ENCODE measurements at regions not wholly inside any gene's neighbourhood (a gene's known extent, or its start where the extent isn't known, plus 50 kb on each side); places are given as distances from the start of the nearest gene placed in this dataset.

GRCh38 chr9:89789922-89790510 lies 185.2 kb downstream of the GADD45G start:
- no peak for DNase-seq
- Histone ChIP-seq H3K36me3 (ENCODE audit: insufficient read depth, low read length) (no peaks in the 10 kb centered on the region), H3K27ac (ENCODE audit: low read length) (no peak overlapping the region), H4K20me1 (ENCODE audit: insufficient read depth, low read depth, low read length) (no peaks in the 10 kb centered on the region), H3K9me2 (replicated peaks; ENCODE audit: insufficient read depth, low read length) (no peaks in the 10 kb centered on the region), H2AFZ (ENCODE audit: low read length) (no peak overlapping the region), H3K4me3 (ENCODE audit: low read length) (no peak overlapping the region), H3K4me1 (ENCODE audit: low read length) (no peaks in the 10 kb centered on the region), H3K9ac (ENCODE audit: low read length) (no peak overlapping the region), H3K79me2 (ENCODE audit: low read length) (no peaks in the 10 kb centered on the region), H3K9me3 (ENCODE audit: low read length) (no peaks in the 10 kb centered on the region), H3K27me3 (ENCODE audit: low read length) (no peaks in the 10 kb centered on the region), H3K4me2 (ENCODE audit: low read depth, low read length, poor library complexity, severe bottlenecking) (no peak overlapping the region)

- H3K27ac ChIP-seq (ENCODE audit: low read length): no peak overlapping the region
- H3K4me3 ChIP-seq (ENCODE audit: low read length): no peak overlapping the region
- no peaks in the 10 kb centered on the region for H3K4me1 ChIP-seq (ENCODE audit: low read length)
- no peak overlapping the region for H3K4me2 ChIP-seq (ENCODE audit: low read depth, low read length, poor library complexity, severe bottlenecking)
- H3K36me3 ChIP-seq (ENCODE audit: insufficient read depth, low read length): no peaks in the 10 kb centered on the region
- H4K20me1 ChIP-seq (ENCODE audit: insufficient read depth, low read depth, low read length): no peaks in the 10 kb centered on the region
- H2AFZ ChIP-seq (ENCODE audit: low read length): no peak overlapping the region
- H3K9me3 ChIP-seq (ENCODE audit: low read length): no peaks in the 10 kb centered on the region
- no peaks in the 10 kb centered on the region for H3K27me3 ChIP-seq (ENCODE audit: low read length)
- no peaks in the 10 kb centered on the region for H3K79me2 ChIP-seq (ENCODE audit: low read length)
- no peak overlapping the region for H3K9ac ChIP-seq (ENCODE audit: low read length)
- no peaks in the 10 kb centered on the region for H3K9me2 ChIP-seq (replicated peaks; ENCODE audit: insufficient read depth, low read length)
- no peak for DNase-seq
Observed at GRCh38 chr9:89790542-89791109, 185.8 kb downstream of the GADD45G start.

- no peak overlapping the region for H3K27ac ChIP-seq (ENCODE audit: low read length)
- H3K4me1 ChIP-seq (ENCODE audit: low read length): no peaks in the 10 kb centered on the region
- no peaks in the 10 kb centered on the region for H3K79me2 ChIP-seq (ENCODE audit: low read length)
- no peaks in the 10 kb centered on the region for H3K27me3 ChIP-seq (ENCODE audit: low read length)
- H3K9me3 ChIP-seq (ENCODE audit: low read length): no peaks in the 10 kb centered on the region
- no peaks in the 10 kb centered on the region for H4K20me1 ChIP-seq (ENCODE audit: insufficient read depth, low read depth, low read length)
- no peak overlapping the region for H3K4me2 ChIP-seq (ENCODE audit: low read depth, low read length, poor library complexity, severe bottlenecking)
- no peak overlapping the region for H3K4me3 ChIP-seq (ENCODE audit: low read length)
- no peak overlapping the region for H2AFZ ChIP-seq (ENCODE audit: low read length)
- H3K9ac ChIP-seq (ENCODE audit: low read length): no peak overlapping the region
- H3K9me2 ChIP-seq (replicated peaks; ENCODE audit: insufficient read depth, low read length): no peaks in the 10 kb centered on the region
- H3K36me3 ChIP-seq (ENCODE audit: insufficient read depth, low read length): no peaks in the 10 kb centered on the region
- DNase-seq: no peak
Observed at GRCh38 chr9:89791754-89792153, 186.9 kb downstream of the GADD45G start.

- H3K79me2 ChIP-seq (ENCODE audit: low read length): no peaks in the 10 kb centered on the region
- no peaks in the 10 kb centered on the region for H4K20me1 ChIP-seq (ENCODE audit: insufficient read depth, low read depth, low read length)
- no peak overlapping the region for H3K4me2 ChIP-seq (ENCODE audit: low read depth, low read length, poor library complexity, severe bottlenecking)
- no peak overlapping the region for H3K27ac ChIP-seq (ENCODE audit: low read length)
- no peak overlapping the region for H2AFZ ChIP-seq (ENCODE audit: low read length)
- no peaks in the 10 kb centered on the region for H3K36me3 ChIP-seq (ENCODE audit: insufficient read depth, low read length)
- no peaks in the 10 kb centered on the region for H3K4me1 ChIP-seq (ENCODE audit: low read length)
- H3K9me2 ChIP-seq (replicated peaks; ENCODE audit: insufficient read depth, low read length): no peaks in the 10 kb centered on the region
- H3K9ac ChIP-seq (ENCODE audit: low read length): no peak overlapping the region
- H3K27me3 ChIP-seq (ENCODE audit: low read length): no peaks in the 10 kb centered on the region
- H3K4me3 ChIP-seq (ENCODE audit: low read length): no peak overlapping the region
- no peak for DNase-seq
- H3K9me3 ChIP-seq (ENCODE audit: low read length): no peaks in the 10 kb centered on the region
Observed at GRCh38 chr9:89792189-89793123, 187.6 kb downstream of the GADD45G start.

- Histone ChIP-seq H2AFZ (ENCODE audit: low read length) (no peak overlapping the region), H3K9me2 (replicated peaks; ENCODE audit: insufficient read depth, low read length) (no peaks in the 10 kb centered on the region), H3K4me2 (ENCODE audit: low read depth, low read length, poor library complexity, severe bottlenecking) (no peak overlapping the region), H3K79me2 (ENCODE audit: low read length) (no peaks in the 10 kb centered on the region), H3K9me3 (ENCODE audit: low read length) (no peaks in the 10 kb centered on the region), H3K27me3 (ENCODE audit: low read length) (no peaks in the 10 kb centered on the region), H3K27ac (ENCODE audit: low read length) (no peak overlapping the region), H3K36me3 (ENCODE audit: insufficient read depth, low read length) (no peaks in the 10 kb centered on the region), H3K4me1 (ENCODE audit: low read length) (no peaks in the 10 kb centered on the region), H3K9ac (ENCODE audit: low read length) (no peak overlapping the region), H3K4me3 (ENCODE audit: low read length) (no peak overlapping the region), H4K20me1 (ENCODE audit: insufficient read depth, low read depth, low read length) (no peaks in the 10 kb centered on the region)
- DNase-seq: no peak
Observed at GRCh38 chr9:89793124-89793495, 188.3 kb downstream of the GADD45G start.

- Histone ChIP-seq H3K36me3 (ENCODE audit: insufficient read depth, low read length) (no peaks in the 10 kb centered on the region), H3K9ac (ENCODE audit: low read length) (no peak overlapping the region), H3K4me1 (ENCODE audit: low read length) (no peaks in the 10 kb centered on the region), H2AFZ (ENCODE audit: low read length) (no peak overlapping the region), H3K9me3 (ENCODE audit: low read length) (no peaks in the 10 kb centered on the region), H3K27me3 (ENCODE audit: low read length) (no peaks in the 10 kb centered on the region), H3K79me2 (ENCODE audit: low read length) (no peaks in the 10 kb centered on the region), H3K9me2 (replicated peaks; ENCODE audit: insufficient read depth, low read length) (no peaks in the 10 kb centered on the region), H3K4me2 (ENCODE audit: low read depth, low read length, poor library complexity, severe bottlenecking) (no peak overlapping the region), H3K27ac (ENCODE audit: low read length) (no peak overlapping the region), H3K4me3 (ENCODE audit: low read length) (no peak overlapping the region), H4K20me1 (ENCODE audit: insufficient read depth, low read depth, low read length) (no peaks in the 10 kb centered on the region)
- DNase-seq: no peak
Observed at GRCh38 chr9:89793551-89793950, 188.7 kb downstream of the GADD45G start.

GRCh38 chr9:89794918-89795317 lies 190.1 kb downstream of the GADD45G start:
- no peak overlapping the region for H3K4me2 ChIP-seq (ENCODE audit: low read depth, low read length, poor library complexity, severe bottlenecking)
- no peak overlapping the region for H3K4me3 ChIP-seq (ENCODE audit: low read length)
- no peaks in the 10 kb centered on the region for H3K79me2 ChIP-seq (ENCODE audit: low read length)
- H4K20me1 ChIP-seq (ENCODE audit: insufficient read depth, low read depth, low read length): no peaks in the 10 kb centered on the region
- H3K9me3 ChIP-seq (ENCODE audit: low read length): no peaks in the 10 kb centered on the region
- H2AFZ ChIP-seq (ENCODE audit: low read length): no peak overlapping the region
- no peak overlapping the region for H3K9ac ChIP-seq (ENCODE audit: low read length)
- DNase-seq: no peak
- no peaks in the 10 kb centered on the region for H3K9me2 ChIP-seq (replicated peaks; ENCODE audit: insufficient read depth, low read length)
- no peaks in the 10 kb centered on the region for H3K27me3 ChIP-seq (ENCODE audit: low read length)
- H3K36me3 ChIP-seq (ENCODE audit: insufficient read depth, low read length): no peaks in the 10 kb centered on the region
- H3K27ac ChIP-seq (ENCODE audit: low read length): no peak overlapping the region
- no peaks in the 10 kb centered on the region for H3K4me1 ChIP-seq (ENCODE audit: low read length)

GRCh38 chr9:89795538-89796195 lies 190.9 kb downstream of the GADD45G start:
- Histone ChIP-seq H3K9me2 (replicated peaks; ENCODE audit: insufficient read depth, low read length) (no peaks in the 10 kb centered on the region), H3K36me3 (ENCODE audit: insufficient read depth, low read length) (no peaks in the 10 kb centered on the region), H2AFZ (ENCODE audit: low read length) (no peak overlapping the region), H3K27ac (ENCODE audit: low read length) (no peak overlapping the region), H3K4me3 (ENCODE audit: low read length) (no peak overlapping the region), H3K4me2 (ENCODE audit: low read depth, low read length, poor library complexity, severe bottlenecking) (no peak overlapping the region), H3K27me3 (ENCODE audit: low read length) (no peaks in the 10 kb centered on the region), H4K20me1 (ENCODE audit: insufficient read depth, low read depth, low read length) (no peaks in the 10 kb centered on the region), H3K4me1 (ENCODE audit: low read length) (no peaks in the 10 kb centered on the region), H3K9me3 (ENCODE audit: low read length) (no peaks in the 10 kb centered on the region), H3K79me2 (ENCODE audit: low read length) (no peaks in the 10 kb centered on the region), H3K9ac (ENCODE audit: low read length) (no peak overlapping the region)
- no peak for DNase-seq

Measured in Karpas-422 (cell line).